GM19328 (cell line): ENCODE measurements at regions not wholly inside any gene's neighbourhood (a gene's known extent, or its start where the extent isn't known, plus 50 kb on each side); places are given as distances from the start of the nearest gene placed in this dataset.

Experiments
- ATAC-seq: cut with Tn5 transposase; IDR thresholded peaks from one replicate; pipeline ENCODE4 v1.9.1; 2021; ENCODE audit warnings: mild to moderate bottlenecking, moderate library complexity; ENCODE audit not compliant: unreplicated experiment

DNA sequence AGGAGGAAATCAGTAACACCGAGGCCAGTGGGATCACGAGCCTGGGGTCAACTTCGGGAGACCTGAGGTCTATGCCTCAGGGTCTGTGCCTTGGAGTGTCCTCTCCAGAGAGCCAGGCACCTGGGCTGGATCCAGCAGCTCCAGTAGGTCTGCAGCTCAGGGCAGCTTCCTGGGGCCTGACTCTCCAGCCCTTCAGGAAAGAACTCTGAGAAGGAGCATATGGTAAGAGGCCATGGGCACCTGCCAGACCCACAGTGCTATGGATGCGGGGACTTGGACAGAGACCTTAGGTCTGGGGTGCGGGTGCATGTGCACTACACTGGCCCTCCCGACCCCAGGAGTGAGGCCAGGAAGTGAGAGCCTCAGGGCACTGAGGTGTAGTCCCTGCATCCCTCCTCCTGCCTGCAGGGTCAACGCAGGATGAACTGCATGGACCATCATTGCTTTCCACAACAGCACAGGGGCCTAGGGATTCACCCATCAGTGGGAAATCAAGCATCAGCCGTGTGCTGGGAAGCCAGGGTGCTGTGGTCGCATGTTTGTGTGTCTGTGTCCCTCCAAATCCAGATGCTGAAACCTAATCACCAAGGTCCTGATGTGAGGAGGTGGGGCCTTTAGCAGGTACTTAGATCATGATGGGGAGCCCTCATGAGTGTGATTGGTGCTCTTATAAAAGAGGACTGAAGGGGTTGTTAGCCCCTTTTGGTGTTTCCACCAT, 210.9 kb upstream of the CST7 start:
- no peak for ATAC-seq

DNA sequence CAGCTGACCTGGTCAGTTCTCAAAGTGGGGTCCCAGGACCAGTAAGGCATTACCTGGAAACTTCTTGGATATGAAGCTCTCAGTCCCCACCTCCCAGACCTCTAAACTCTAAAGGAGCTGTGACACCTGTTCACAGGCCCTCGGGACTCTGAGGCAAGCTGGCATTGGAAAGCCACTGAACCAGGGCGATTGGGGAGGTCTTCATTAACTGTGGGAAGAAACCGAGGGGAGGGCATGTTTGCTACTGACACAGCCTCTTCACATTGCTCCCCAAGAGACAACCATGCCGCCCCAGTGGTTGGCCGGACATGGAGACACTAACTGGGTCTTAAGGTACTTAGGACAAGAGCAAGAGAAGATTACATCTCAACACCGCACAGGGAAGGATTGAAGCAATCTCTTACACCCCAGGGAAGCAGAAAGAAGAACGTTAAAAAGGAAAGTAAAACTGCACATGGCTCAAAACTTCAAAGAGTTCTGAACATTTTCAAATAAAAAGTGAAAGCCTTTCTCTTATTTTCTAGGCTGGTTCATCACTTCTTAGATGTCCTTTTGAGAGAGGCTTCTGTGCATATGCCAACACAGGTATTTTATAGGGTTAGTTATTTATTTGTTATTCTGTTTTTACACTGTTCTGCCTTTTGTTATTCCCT, 210.0 kb upstream of the CST7 start:
- no peak for ATAC-seq

DNA sequence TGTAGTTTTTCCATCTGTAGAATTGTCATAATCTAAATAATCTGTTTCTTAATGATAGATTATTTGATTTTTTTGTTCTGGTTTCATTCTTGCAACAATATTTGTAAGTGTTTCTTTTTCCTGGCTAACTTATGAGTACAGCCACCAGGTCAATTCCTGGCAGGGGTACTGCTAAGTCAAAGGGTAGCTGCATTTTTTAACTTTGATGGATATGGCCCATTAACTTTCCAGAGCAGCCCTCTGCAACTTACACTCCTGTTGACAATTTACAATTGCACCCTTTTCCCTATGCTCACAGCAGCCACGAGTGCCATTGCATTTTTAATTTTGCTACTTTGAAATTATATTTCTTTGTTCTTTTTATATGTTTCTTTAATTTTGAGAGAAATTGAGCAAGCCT, 209.3 kb upstream of the CST7 start:
- ATAC-seq: no peak

DNA sequence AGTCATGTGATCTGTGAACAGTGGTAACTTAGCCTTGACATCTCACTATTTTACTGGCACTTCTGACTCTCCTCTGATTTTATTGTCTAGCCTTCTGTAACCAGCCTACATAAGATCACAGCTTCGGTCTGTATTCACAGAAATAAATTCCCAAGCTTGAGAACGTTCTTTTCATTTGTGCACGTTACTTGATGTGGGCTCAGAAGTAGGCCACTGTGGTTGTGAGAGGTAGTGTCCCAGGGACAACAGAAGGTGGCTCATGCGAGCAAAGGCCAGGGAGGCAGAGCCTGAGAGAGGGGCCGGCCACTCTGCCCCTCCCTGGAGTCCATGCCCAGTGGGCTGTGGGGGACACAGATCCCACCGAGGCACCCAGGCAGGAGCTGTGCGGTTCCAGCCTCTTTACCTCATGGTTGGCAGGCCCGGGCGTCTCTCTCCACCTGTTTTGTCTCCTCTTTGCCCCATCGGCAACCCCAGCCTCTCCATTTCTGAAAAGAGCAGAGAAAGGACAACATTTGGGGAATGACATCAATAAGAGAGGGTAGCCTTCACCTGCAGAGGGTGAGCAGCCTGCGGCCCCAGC, 207.5 kb upstream of the CST7 start:
- no peak for ATAC-seq

DNA sequence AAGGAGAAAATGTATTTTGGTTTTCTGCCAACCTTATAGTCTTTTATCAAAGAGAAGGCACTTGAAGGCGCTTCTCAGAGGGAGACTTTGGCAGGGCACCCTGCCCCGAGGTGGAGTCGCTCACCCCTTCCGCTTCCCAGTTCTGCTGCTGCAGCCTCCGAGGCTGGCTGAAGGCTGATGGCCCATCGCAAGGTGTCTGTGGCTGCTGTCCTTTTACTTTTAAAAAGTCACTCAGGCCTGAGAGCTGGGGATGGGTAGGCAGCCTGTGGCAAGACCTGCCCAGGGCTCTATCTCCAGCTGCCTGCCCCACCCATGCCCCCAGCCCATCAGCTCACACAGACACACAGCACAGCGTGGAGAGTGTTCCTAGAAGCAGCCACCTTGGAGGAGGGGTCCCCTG, 206.6 kb upstream of the CST7 start:
- no peak for ATAC-seq

DNA sequence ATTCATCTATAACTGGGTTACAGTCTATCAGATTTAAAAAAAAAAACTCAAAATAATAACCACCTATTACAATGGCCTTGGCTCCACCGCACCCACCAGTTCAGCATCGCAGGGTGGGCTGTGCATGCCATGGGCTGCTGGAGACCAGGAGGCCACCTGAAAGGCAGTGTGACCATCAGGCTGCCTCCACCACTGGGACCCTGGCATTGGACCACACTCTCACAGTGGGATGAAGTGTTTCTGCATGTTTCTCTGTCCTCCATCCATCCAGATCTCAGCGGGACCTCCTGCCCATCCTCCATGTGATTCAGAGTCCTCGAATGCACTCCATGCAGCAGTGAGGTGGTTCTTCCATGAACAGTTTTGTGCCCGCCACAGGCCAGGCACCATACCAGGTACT, 206.1 kb upstream of the CST7 start:
- ATAC-seq: no peak

DNA sequence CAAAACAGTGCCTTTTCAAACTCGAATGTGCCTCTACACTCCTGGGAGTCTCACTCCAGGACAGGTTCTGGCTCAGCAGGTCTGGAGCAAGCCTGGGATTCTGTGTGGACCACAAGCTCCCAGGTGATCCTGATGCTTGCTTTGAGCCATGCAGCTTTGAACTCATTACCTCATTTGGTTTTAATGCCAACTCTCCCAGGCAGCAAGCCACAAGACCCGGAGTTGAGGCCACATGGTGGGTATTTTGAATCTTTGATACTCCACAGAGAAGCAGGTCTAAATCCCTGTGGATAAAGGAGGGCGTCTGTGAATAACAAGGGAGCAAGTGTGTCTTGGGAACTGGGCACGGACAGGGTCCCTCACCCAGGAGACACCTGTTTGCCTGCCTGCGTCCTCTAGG, 205.4 kb upstream of the CST7 start:
- no peak for ATAC-seq

DNA sequence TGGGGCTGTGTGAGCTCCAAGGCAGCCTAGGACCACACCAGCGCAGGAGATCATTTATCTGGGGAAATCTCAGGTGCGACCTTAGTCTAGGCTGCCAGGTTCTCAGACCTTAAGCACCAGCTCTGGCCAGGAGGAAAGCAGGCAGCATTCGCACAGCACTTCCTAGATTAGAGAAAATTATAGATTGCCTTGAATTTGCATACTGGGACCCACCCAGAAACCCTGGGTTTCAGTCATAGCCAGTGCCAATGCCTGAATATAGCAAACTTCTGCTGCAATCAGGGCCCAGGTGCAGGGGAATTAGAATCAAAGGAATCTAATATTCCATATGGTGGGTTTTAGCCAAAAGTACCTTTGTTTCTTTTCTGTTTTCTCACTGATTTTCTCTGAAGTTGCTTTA, 204.3 kb upstream of the CST7 start:
- ATAC-seq: no peak

DNA sequence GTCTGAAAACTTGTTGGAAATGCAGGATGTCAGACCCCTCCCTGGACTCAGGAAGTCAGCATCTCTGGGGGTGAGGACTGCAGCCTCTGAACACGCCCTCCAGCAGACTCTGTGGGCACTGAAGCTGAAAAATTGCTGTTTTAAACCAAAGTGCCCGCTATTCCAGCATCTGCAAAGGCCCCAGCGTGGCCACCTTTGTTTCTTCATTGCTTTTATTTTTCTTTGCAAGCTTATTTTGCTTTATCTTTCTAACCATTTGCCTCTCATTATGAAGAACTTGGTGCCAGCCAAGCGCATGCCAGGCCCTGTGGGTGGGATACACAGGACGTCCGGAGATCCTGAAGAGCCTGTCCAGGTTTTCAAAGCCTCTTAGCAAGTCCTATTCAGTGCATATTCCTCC, 203.9 kb upstream of the CST7 start:
- ATAC-seq: no peak

DNA sequence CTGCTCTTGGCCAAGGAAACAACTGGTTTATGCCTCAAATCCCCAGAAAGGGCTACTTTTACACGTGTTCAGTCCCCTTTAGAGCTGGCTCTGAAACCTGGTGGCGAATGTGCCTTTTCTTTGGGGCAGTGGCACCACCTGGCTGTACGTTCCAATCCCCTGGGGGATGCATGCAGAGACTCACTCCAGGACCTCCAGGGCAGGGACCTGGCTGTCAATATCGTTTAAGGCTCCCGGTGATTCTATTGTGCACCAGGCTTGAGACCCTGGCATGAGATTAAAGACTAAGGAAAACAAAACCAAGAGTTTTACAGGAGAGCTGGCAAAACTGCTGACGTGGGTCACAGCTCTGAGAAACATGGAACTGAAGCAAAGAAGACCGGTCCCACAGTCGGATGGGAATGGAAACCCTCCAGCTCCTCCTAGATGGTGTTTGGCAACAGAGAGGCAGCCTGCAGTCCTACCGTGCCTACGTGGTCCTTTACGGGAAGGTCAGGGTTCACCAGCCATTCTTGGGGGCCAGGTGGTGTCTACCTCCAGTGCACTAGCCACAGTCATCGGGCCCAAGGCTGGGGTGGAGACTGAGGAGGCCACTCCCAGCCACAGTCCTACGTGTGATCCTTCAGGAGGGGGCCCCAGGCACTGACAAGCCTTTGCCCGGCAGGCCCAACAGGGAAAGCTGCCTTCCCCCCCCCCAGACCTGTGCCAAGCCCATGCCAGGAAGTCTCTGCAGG, 203.3 kb upstream of the CST7 start:
- ATAC-seq: no peak

DNA sequence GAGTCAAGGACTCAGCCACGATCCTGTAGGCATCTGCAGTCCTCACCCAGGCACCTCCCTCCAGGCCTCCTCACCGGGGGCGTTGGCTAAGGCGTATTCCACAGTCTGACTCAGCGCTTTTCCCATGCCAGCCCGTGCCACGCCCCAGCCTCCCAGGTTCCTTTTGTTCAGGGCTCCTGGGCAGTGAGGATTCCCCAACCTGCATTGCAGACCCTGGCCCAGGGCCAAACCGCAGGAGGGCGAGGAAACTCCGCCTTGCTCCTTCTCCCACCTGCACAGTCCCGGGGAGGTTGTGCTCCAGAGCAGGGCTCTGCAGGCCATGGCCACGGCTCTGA, 202.8 kb upstream of the CST7 start:
- no peak for ATAC-seq

DNA sequence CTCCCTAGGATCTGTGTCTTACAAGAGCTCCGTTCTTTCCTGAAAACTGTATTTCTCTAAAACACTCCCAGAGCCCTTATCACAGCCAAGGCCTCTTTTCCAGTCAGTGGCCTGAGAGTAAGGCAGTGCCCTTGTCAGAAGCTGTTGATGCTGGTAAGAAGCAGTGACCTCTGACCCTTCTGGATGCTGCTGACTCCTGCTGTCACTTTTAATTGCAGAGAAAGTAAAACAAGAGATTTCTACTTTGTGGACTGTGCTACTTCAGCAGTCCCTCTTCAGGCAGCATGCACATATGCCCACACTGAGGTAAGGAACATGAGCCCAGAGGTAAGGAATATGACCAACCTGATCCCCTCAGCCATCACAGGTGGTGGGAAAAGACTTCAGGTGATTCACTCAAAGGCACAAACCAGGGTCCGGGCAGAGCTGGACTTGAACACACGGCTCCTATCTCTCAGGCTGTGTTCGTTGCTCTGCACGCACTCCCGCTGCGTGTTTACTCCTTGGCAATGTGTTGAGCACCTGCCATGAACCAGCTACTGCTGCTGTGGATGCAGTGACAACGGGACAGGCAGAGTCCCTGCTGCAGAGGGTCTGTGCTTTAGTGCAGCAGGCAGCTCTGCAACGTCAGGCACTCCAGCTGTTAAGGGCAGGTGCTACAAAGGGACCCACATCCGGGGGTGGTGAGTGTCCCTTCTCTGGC, 201.9 kb upstream of the CST7 start:
- no peak for ATAC-seq

DNA sequence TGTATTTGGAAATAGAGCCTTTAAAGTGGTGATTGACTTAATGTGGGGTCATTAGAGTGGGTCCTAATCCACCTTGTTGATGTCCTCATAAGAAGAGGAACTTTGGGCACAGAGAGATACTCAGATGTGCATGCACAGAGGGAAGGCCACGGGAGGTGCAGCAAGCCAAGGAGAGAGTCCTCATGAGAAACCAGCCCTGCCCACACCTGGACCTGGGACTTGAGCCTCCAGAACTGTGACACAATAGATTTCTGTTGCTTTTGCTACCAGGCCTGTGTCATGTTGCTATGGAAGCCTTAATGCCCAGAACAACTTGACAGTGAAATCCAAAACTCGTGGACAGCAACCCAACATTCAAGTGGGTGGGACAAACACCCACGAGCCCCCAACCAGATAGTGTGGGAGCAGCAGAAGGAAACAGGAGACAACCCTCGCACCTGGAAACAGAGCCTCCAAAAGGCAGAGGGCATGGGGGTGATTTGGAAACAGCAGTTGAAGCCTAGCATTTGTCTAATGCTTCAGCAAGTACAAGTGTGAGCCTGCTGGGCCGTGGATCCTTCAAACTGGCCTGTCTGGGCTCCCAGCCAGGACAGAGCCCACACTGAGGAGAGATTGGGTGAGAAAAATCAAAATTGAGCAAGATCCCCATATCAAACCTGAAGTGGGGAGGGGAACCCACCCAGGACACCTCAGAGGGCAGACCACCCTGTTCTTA, 201.0 kb upstream of the CST7 start:
- no peak for ATAC-seq

DNA sequence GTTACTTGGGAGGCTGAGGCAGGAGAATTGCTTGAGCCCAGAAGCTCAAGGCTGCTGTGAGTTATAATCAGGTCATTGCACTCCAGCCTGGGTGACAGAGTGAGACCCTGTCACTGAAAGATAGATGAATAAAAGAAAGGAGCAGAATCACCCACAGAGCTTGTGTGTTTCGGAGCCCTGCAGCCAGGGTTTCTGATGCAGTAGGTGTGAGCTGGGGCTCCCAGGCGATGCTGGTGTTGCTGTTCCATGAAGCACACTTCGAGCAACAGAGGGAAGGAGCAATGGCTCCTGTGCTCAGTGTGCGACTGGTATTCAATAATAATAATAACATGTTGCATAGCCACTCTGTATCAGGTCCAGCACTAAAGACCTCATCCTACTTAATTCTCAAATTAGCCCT, 197.5 kb upstream of the CST7 start:
- no peak for ATAC-seq

DNA sequence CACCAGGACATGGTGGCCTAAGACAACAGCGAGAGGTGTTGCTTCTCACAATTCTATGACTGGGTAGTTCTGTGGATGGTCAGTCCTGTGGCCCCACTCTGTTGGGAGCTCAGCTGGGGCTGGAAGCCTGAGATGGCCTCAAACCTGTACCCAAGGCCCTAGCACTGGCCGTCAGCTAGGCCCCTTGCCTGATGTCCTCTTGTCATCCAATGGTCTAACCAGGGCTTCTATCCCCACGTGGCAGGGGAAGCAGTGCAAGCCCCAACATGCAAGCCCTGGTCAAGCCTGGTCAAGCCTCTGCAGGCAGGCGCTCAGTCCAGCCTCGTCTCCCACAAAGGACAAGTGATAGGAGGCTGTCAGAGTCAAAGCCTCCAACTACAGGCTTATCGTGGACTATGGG, 196.5 kb upstream of the CST7 start:
- ATAC-seq: no peak

DNA sequence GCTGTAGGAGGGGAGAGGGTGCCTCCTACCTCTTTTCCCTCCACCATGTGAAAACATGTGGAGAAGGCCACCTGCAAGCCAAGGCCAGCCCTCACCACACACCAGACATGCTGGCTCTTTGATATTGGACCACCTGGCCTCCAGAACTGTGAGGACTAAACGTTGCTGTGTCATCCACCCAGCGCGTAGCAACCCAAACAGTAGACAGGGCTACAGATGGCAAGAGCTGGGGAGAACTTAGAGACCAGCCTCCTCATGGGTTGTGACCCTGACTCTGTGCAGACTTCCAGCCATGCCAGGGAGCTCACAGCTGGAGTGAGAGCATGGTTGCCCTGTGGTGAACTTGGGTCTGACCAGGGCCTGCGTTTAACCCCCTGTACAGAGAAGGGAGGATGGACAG, 195.9 kb upstream of the CST7 start:
- ATAC-seq: no peak

DNA sequence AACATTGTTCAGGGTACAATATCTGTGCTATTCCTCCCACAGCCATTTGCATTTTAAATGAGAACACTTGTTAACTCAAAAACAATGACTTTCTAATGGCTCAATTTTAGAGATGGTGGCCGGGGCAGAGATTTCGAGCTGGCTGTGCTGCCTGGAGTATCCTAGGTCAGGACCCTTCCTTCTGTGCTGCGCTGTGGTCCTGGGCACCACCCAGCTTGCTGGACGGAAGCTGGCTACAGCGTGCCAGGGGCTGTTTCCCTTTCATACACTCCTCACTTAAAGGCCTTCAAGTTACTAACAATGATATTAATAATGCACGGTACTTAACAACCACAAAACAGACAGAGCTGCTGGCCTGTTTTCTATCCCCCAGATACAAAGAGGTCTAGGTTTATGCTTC, 194.4 kb upstream of the CST7 start:
- no peak for ATAC-seq

DNA sequence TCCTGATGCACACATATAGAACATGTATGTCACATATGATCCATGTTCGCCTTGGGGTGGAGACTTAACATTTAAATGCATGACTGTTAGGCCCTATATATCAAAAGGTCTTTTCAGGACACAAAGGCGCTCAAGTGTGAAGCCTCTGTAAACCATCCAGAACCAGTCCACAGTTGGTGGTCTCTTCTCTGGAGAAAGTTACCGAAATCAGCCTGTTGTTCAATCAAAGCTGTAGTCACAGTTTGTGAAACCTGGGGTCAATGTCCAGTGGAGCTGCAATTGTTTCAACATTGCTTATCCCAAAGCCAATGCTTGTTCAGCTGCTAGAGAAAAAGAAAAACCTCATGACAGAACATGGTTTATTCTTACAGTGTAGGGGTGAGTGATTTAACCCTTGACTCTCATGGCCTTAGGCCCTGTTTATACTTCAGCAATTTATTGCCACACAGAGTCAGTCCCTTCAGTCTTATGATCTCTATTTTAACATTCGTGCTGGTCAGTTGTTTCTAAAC, 193.6 kb upstream of the CST7 start:
- no peak for ATAC-seq

DNA sequence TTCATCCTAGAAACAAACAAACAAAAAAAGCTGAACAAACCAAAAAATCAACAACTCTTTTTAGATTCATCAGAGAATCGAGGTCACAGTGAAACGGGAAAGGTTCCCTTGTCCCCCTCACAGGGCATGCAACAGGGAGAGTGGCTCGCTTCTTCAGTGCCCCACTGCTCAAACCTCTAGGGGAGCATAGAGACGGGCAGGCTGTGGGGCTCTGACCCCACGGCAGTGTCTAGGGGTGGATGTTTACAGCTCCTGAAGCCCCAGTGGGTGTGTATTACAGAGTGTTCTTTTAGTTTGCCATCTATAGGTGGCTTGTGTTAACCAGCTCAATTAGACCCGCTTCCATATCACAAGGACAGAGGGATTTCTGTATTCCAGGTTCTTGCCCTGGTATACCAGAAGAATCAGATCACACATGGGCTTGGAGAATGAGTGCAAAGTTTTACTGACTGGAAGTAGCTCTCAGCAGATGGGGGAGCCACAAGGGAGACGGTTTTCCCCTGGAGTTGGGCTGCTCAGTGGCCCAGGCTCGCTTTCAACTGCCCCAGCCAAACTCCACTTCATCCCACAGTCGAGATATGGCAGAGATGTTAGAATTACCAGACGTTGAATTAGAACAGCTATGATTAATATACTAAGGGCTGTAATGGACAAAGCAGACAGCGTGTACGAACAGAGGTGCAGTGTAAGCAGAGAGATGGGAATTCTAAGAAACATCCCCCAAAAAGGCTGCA, 192.6 kb upstream of the CST7 start:
- ATAC-seq: no peak
